Bronchial epithelial cell (primary cell): ENCODE measurements at regions not wholly inside any gene's neighbourhood (a gene's known extent, or its start where the extent isn't known, plus 50 kb on each side); places are given as distances from the start of the nearest gene placed in this dataset.
A peak's percentile ranks its signal among the peaks of the same experiment; 100 is the strongest.

ENCODE experiments used
- DNase-seq: peaks from one replicate; pipeline ENCODE4 v3.0.0-alpha.2; 2010; ENCODE audit warnings: low read depth
- FAIRE-seq: peaks from 2 replicates; lab custom pipeline; 2011; peaks lifted over from hg19 to GRCh38; lab: Jason Lieb, UNC
- H3K27me3 ChIP-seq: 2 replicates; pipeline ENCODE4 v1.5.1; 2011; ENCODE audit warnings: low read length; ENCODE audit not compliant: control insufficient read depth, insufficient read depth
- H3K36me3 ChIP-seq: 2 replicates; pipeline ENCODE4 v1.5.1; 2011; ENCODE audit warnings: low read length; ENCODE audit not compliant: control insufficient read depth, insufficient read depth
- H3K4me3 ChIP-seq: 2 replicates; pipeline ENCODE4 v1.5.1; 2011; ENCODE audit warnings: mild to moderate bottlenecking, low read depth, low read length, control low read depth
- CTCF ChIP-seq: IDR thresholded peaks from 2 replicates; pipeline ENCODE4 v1.5.1; 2011; ENCODE audit warnings: mild to moderate bottlenecking, moderate library complexity, low read length, control low read depth, inconsistent platforms; ENCODE audit not compliant: insufficient read depth, severe bottlenecking

- no peak overlapping the region for H3K4me3 ChIP-seq
- H3K36me3 ChIP-seq, result no peaks in the 10 kb centered on the region
- DNase-seq, result no peak
- H3K27me3 ChIP-seq, result no peaks in the 10 kb centered on the region
- no peak for FAIRE-seq
- TF ChIP-seq CTCF, result no peak
Measured at GRCh38 chr16:48451323-48451722, 66.1 kb upstream of the SIAH1 start.

GRCh38 chr16:48450367-48450766, 65.2 kb upstream of the SIAH1 start:
- TF ChIP-seq CTCF, result no peak
- FAIRE-seq, result no peak

GRCh38 chr16:48448841-48449481, 63.7 kb upstream of the SIAH1 start:
- Histone ChIP-seq H3K27me3 (no peaks in the 10 kb centered on the region), H3K36me3 (no peaks in the 10 kb centered on the region), H3K4me3 (no peak overlapping the region)
- FAIRE-seq (no peak), DNase-seq (no peak)
- no peak for TF ChIP-seq CTCF

More at GRCh38 chr16:48450367-48450766, 65.2 kb upstream of the SIAH1 start:
- peak; percentile 28 for DNase-seq
- Histone ChIP-seq H3K36me3 (no peaks in the 10 kb centered on the region), H3K4me3 (no peak overlapping the region), H3K27me3 (no peaks in the 10 kb centered on the region)

GRCh38 chr16:48447940-48448536, 62.8 kb upstream of the SIAH1 start:
- FAIRE-seq, result no peak
- H3K27me3 ChIP-seq, result no peaks in the 10 kb centered on the region
- H3K36me3 ChIP-seq, result no peaks in the 10 kb centered on the region
- TF ChIP-seq CTCF, result no peak
- no peak overlapping the region for H3K4me3 ChIP-seq
- DNase-seq, result no peak

- TF ChIP-seq CTCF, result no peak
- Histone ChIP-seq H3K4me3 (no peak overlapping the region), H3K36me3 (no peaks in the 10 kb centered on the region), H3K27me3 (no peaks in the 10 kb centered on the region)
- DNase-seq, result no peak
- FAIRE-seq, result no peak
Measured at GRCh38 chr16:48447428-48447827, 62.2 kb upstream of the SIAH1 start.
